Lower leg skin (tissue), 4 donors: ENCODE measurements at regions not wholly inside any gene's neighbourhood (a gene's known extent, or its start where the extent isn't known, plus 50 kb on each side); places are given as distances from the start of the nearest gene placed in this dataset.

Experiments used
- DNase-seq, 2 donors: peaks; one replicate each; pipeline ENCODE4 v3.0.0-alpha.2; 2019; ENCODE audit warnings: low spot score in 2 of 2
- H3K4me3 ChIP-seq: fragments of 200-600 bp; sonication (generic); 2 replicates; pipeline ENCODE4 v1.5.1; 2017; ENCODE audit warnings: mild to moderate bottlenecking, low read depth; ENCODE audit not compliant: poor library complexity, severe bottlenecking
- POLR2A ChIP-seq, 2 donors: fragments of 450-650 bp; IDR thresholded peaks; one replicate each; pipeline ENCODE4 v1.6.1; 2016 to 2017; ENCODE audit warnings: antibody characterized with exemption in 2 of 2, mild to moderate bottlenecking in 1 of 2, moderate library complexity in 1 of 2
- WGBS, 2 donors: methylation state at CpG; one replicate each; pipeline ENCODE4 v1.1.5; 2018; 5-methylcytosine and 5-hydroxymethylcytosine counted together
- intact Hi-C: fragments of 100-400 bp; cut with DNase I; formaldehyde crosslinking; loops from one replicate; pipeline ENCODE4 v1.15.0; 2023; ENCODE audit warnings: low total_unique reads
- TF ChIP-seq, protein P1 (sequence below), 3 donors: fragments of 450-650 bp; IDR thresholded peaks; one replicate each; pipeline ENCODE4 v1.5.1; 2016; ENCODE audit warnings: antibody characterized with exemption in 3 of 3, mild to moderate bottlenecking in 3 of 3, moderate library complexity in 2 of 3

DNA sequence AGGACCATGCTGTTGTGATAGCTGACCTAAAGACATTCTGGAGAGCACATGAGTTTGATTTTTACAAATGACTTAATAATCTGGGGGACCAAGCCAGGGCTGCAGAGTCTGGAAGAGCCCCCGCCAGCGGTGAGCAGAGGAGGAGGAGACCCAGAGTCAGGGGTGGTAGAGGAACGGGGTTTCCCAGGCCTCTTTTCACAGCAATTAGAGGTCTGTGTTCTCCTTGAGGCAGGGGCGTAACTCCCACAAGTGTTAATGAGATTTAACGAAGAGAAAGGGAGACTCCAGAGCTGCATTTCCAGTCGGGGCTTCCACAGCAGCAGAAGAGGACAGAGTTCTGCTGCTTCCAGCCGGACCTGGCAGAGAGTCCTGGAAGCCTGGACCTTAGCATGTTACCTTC, 137.9 kb upstream of the SLC24A2 start:
- WGBS, 2 donors, result 62 to 63% methylated on average over 7 of the region's 7 CpGs
- no peak overlapping the region for H3K4me3 ChIP-seq

DNA sequence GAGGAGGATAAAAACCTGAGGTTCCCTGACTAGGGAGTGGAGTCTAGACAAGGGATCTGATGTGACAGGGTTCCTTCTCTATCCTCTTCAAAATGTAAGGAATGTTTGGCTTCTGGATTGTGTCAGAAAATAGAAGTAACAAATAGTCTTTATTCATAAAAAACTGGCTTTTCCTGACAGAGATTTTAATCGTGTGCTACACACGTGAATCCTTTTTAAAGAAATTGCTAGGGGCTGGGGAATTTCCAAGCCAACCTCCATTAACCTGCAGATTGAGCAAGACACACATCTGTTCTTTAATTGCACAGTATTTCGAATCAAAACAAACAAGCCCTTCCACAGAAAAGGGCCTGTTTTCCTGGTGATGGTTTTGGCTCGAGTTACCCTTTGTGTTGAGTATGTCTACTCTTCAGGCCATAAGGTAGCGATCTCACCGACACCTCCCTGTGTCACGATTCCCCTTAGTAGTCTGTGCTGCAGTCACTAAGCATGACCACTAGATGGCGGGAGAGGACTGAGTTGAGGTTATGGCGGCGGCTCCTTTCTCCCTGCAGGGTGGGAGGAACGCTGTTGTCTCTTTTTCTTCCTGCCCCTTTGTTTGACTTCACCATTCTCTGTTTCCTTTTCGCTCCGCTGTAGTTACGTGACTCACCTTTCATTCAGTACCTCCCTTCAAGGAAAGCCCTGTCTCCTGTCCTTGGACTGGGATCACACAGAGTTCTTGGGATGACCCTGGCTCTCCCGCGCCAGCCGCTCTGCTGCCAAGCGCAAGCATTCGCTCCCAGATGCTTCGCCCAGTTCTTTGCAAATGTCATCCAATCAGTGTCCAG, 137.1 kb upstream of the SLC24A2 start:
- WGBS, 2 donors, result 1 to 6% methylated on average over 20 of the region's 20 CpGs
- intact Hi-C loops, result no loop called here
- no peak overlapping the region for H3K4me3 ChIP-seq
- TF ChIP-seq, protein P1, sequence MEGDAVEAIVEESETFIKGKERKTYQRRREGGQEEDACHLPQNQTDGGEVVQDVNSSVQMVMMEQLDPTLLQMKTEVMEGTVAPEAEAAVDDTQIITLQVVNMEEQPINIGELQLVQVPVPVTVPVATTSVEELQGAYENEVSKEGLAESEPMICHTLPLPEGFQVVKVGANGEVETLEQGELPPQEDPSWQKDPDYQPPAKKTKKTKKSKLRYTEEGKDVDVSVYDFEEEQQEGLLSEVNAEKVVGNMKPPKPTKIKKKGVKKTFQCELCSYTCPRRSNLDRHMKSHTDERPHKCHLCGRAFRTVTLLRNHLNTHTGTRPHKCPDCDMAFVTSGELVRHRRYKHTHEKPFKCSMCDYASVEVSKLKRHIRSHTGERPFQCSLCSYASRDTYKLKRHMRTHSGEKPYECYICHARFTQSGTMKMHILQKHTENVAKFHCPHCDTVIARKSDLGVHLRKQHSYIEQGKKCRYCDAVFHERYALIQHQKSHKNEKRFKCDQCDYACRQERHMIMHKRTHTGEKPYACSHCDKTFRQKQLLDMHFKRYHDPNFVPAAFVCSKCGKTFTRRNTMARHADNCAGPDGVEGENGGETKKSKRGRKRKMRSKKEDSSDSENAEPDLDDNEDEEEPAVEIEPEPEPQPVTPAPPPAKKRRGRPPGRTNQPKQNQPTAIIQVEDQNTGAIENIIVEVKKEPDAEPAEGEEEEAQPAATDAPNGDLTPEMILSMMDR (IDR thresholded peaks at IDR 0.05), result peak in 1 of 3 donors; percentile 93
- no peak for TF ChIP-seq POLR2A (IDR thresholded peaks at IDR 0.05)
- peak; percentile 57 to 92 for DNase-seq

More for the DNA sequence above, 137.9 kb upstream of the SLC24A2 start:
- intact Hi-C loops, result no loop called here
- DNase-seq, result no peak
- TF ChIP-seq, protein P1 (IDR thresholded peaks at IDR 0.05), result no peak
- TF ChIP-seq POLR2A (IDR thresholded peaks at IDR 0.05), result no peak

DNA sequence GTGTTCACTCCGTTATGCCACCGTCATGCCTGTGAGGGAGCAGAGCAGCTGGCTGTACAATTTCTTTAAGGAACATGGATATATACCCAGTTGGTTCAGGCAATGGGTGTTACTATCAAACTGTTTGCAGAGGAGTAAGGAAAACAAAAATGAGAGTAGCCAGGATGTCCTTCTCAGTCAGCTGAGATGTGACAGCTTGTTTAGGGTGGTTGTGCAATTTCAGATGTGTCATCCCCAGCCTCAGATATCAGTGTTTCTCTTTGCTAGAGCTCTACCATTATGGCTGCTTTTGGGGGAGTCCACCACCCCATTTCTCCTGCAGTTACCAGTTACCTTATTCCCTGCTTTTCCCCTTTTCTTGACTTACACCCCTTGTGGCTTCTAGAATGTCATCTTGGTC, 135.2 kb upstream of the SLC24A2 start:
- DNase-seq, result no peak
- H3K4me3 ChIP-seq, result no peak overlapping the region
- intact Hi-C loops, result no loop called here
- TF ChIP-seq, protein P1 (IDR thresholded peaks at IDR 0.05), result no peak
- TF ChIP-seq POLR2A (IDR thresholded peaks at IDR 0.05), result no peak
- 81 to 97% methylated on average over 2 of the region's 2 CpGs for WGBS, 2 donors

DNA sequence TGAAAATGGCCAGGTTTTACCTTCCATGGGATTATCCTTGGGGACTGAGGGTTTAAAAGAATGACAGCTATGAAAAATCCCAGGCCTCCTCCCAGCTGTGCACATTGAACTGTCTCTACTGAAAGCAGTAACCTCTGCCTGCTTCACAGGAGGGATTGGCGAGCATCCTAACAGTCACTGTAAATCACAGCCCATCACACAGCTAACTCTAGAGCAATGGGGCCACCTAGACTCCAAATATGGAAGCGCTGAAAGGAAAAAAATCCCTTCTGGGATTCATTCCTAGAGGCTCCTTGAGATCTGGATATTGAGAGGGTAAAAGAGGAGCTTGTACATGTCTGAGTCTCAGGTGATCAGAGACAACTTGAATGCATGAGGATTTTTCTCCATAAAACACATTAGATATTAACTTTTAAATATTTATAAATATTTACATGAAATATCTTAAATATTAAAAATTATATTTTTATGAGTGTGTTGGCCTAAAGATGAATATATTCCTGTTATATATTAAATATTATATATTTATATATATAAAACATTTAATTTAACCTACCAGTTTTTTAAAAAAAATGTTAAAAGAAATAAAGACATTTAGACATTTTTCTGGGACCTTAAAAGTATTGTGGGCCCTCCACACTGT, 133.8 kb upstream of the SLC24A2 start:
- whole genome bisulfite sequencing, 2 donors, result 37 to 51% methylated on average over 2 of the region's 2 CpGs
- DNase-seq, result no peak
- no peak overlapping the region for H3K4me3 ChIP-seq
- no peak for TF ChIP-seq POLR2A (IDR thresholded peaks at IDR 0.05)
- TF ChIP-seq, protein P1 (IDR thresholded peaks at IDR 0.05), result no peak
- intact Hi-C loops, result no loop called here

DNA sequence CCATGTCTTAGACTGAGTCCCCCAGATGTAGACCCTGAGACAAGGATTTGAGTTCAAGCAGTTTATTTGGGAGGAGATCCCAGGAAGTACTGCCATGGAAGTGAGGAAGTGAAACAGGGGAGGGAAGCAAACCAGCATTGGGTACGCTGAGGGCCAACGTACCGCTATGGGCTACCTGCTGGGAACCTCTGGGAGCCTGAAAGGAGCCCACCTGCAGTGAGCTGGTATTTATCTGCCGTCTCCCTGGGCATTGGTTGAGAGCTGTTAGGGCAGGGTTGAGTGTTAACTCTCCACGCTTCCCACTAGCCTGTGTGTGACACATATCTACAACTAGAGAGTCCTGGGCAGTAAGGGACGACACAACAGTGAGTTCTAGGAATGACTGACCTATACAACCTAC, 131.6 kb upstream of the SLC24A2 start:
- WGBS, 2 donors, result 90 to 97% methylated on average over 6 of the region's 6 CpGs
- no peak for DNase-seq
- intact Hi-C loops, result no loop called here
- H3K4me3 ChIP-seq, result no peak overlapping the region
- TF ChIP-seq POLR2A (IDR thresholded peaks at IDR 0.05), result no peak

DNA sequence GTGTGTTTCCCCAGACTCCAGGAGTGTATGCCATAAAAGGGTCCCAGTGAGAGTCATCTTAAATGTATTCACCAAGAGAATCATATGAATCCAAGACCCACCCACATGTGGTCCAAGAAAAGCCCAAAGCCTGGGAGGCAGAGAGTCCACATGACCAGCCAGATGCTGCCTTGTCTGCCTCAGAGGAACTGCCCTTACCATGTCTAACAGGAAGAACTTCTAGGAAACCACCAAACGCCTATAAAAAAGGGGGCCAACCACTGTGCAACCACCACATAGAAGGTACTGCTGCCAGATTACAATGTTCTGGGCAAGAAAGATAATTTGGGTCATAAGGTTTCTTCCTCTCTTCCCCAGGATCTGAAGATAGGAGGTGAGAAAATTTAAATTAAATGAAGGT, 129.8 kb upstream of the SLC24A2 start:
- intact Hi-C loops, result no loop called here
- 32 to 44% methylated on average over 1 of the region's 1 CpG for WGBS, 2 donors
- DNase-seq, result no peak
- no peak for TF ChIP-seq POLR2A (IDR thresholded peaks at IDR 0.05)
- TF ChIP-seq, protein P1 (IDR thresholded peaks at IDR 0.05), result no peak
- no peak overlapping the region for H3K4me3 ChIP-seq
